ENCODE measurements at regions not wholly inside any gene's neighbourhood (a gene's known extent, or its start where the extent isn't known, plus 50 kb on each side); places are given as distances from the start of the nearest gene placed in this dataset.

GRCh38 chrX:771536-771935 is 140.9 kb downstream of the SHOX start:
- TF ChIP-seq, protein P1, sequence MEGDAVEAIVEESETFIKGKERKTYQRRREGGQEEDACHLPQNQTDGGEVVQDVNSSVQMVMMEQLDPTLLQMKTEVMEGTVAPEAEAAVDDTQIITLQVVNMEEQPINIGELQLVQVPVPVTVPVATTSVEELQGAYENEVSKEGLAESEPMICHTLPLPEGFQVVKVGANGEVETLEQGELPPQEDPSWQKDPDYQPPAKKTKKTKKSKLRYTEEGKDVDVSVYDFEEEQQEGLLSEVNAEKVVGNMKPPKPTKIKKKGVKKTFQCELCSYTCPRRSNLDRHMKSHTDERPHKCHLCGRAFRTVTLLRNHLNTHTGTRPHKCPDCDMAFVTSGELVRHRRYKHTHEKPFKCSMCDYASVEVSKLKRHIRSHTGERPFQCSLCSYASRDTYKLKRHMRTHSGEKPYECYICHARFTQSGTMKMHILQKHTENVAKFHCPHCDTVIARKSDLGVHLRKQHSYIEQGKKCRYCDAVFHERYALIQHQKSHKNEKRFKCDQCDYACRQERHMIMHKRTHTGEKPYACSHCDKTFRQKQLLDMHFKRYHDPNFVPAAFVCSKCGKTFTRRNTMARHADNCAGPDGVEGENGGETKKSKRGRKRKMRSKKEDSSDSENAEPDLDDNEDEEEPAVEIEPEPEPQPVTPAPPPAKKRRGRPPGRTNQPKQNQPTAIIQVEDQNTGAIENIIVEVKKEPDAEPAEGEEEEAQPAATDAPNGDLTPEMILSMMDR (IDR thresholded peaks at IDR 0.05), result no peak
- TF ChIP-seq EP300 (IDR thresholded peaks at IDR 0.05; ENCODE audit: low read depth), result no peak
- TF ChIP-seq POLR2A (IDR thresholded peaks at IDR 0.05), result no peak
- TF ChIP-seq POLR2AphosphoS5 (IDR thresholded peaks at IDR 0.05), result no peak
